ENCODE measurements at regions not wholly inside any gene's neighbourhood (a gene's known extent, or its start where the extent isn't known, plus 50 kb on each side); places are given as distances from the start of the nearest gene placed in this dataset.

DNA sequence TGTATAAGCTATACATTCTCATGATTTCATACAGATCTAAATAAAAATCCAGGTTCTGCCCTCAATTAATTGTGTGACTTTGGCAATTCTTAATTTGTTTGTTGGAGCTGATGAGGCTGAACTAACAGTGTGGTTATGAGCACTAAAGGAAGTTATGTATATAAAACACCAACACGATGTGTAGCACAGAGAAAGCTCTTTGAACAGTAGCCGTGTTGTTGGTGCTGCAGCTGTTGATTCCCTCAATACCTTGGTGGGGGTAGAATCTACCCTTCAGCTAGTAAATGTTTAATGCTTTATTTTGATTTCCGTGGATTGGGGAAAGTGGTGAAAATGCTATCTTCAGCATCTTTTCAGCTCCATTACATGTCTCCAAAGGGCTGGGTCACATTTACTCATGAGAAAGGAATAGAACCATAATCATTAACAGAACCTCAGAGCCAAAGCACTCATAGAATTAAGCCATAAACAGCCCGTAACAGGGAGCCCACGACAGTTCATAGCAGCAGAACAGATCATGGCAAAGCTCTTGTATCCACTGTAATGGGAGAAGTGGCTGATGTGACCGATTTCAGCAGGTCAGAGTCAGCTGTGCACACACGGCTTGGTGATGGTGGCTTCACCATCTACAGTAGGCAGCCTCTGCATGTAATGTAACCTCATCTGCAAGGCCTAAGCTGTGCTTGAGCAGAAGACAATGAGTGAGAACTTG lies 332.7 kb downstream of the DIRAS2 start:
- TF ChIP-seq ZNF274 (IDR thresholded peaks at IDR 0.05; ENCODE audit: low read depth, low read length), result no peak

DNA sequence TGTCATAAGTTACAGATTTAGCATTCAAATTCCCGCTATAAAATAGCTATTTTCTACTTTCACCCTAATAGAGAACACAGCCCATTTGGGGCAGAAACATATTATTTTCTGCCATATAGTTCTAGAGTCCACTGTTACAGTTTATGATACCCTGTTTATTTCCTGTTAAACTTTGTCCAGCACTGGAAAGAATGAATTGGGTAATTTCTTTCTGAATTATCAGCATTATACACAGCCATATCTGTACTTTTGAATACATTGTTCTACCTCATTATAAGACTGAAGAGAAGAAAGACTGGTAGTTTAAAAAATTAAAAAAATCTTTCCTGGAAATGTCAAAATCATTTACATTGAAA lies 332.1 kb downstream of the DIRAS2 start:
- no peak for TF ChIP-seq ZNF274 (IDR thresholded peaks at IDR 0.05; ENCODE audit: low read depth, low read length)
- H3K4me3 ChIP-seq (ENCODE audit: low read length), result no peak overlapping the region

More for the DNA sequence above, 332.7 kb downstream of the DIRAS2 start:
- no peak overlapping the region for H3K4me3 ChIP-seq (ENCODE audit: low read length)

DNA sequence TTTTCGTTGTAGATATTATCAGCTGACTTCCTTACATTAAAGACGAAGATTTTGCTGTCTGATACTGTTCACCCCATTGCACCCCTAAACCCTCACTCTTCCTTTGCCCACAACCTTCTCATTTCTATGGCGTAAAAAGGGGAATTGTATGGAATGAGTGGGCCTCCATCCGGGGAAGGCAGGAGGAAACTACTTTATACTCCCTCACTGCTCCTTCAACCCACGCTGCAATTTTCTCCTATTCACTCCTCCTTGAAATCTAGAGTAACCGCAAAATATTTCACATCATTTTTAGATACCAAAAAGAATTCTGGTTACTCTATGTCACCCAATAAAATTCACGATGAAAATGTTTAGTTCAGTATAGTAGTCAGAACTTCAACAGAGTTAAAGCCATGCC lies 330.8 kb downstream of the DIRAS2 start:
- TF ChIP-seq ZNF274 (IDR thresholded peaks at IDR 0.05; ENCODE audit: low read depth, low read length), result no peak
- H3K4me3 ChIP-seq (ENCODE audit: low read length), result no peak overlapping the region

DNA sequence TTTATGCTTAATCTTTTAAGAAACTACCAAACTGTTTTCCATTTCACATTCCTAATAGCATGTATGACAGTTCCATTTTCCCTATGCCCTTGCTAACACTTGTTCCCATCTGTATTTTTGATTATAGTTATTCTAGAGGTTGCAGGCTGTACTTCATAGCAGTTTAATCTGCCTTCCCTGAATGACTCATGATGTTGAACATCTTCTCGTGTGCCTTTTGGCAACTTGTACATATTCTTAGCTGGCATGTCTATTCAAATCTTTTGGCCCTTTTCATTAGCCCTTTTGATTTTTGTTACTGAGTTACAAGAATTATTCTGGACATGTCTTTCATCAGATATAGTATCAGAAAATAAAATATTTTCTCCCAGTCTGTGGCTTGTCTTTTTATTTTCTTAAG lies 320.3 kb downstream of the DIRAS2 start:
- H3K4me3 ChIP-seq (ENCODE audit: low read length), result no peak overlapping the region
- TF ChIP-seq ZNF274 (IDR thresholded peaks at IDR 0.05; ENCODE audit: low read depth, low read length), result no peak

DNA sequence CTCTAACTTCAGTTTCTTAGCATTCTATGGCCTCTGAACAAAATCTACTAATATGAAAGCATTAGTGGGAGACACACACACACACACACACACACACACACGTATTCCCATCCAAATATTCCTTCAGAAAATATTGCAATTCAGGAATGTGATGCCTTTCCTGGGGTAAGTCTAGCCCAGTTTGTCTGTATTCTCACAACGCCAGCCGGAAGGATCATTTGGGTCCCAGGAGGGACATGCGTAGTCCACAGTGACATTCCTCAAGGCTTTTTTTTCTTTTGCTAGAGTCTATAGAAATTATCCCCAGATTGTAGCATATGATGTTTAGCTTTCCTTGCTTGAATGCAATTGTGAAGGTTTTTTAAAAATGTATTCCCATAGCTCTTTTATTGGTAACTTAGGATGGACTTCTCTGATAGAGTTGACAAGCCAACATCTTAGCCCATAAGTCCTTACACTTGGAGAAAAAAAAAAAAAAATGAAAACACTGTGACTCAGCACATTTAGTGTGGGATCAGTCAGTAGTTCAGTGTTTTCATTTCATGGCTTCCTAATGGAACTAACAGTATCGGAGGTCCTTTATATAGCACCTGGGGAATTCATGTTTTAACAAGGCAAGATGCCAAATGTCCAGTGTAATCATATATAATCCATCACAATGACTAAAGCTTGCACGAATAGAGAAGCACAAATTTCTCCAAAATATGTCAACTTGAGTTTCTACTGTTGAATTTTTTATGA lies 316.5 kb downstream of the DIRAS2 start:
- no peak overlapping the region for H3K4me3 ChIP-seq (ENCODE audit: low read length)
- no peak for TF ChIP-seq ZNF274 (IDR thresholded peaks at IDR 0.05; ENCODE audit: low read depth, low read length)

DNA sequence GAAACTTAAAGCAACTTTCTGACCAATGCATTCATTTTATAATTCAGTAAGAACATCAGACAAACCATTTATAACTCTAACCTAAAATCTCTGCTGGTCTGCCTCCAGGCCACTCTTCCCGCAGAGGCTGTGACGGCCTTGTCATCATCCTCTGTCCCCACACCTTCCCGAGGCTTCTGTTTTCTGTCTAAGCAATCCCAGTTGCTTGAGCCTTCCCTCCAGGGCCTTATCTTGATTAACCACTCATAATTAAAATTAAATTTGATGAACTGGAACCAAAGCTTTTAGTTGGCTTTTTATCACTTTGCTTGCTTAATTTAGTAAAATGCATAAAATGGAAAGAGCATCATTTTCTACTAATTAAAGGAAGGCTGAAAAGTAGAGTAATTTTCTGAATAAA lies 312.4 kb downstream of the DIRAS2 start:
- H3K4me3 ChIP-seq (ENCODE audit: low read length), result no peak overlapping the region
- TF ChIP-seq ZNF274 (IDR thresholded peaks at IDR 0.05; ENCODE audit: low read depth, low read length), result no peak

DNA sequence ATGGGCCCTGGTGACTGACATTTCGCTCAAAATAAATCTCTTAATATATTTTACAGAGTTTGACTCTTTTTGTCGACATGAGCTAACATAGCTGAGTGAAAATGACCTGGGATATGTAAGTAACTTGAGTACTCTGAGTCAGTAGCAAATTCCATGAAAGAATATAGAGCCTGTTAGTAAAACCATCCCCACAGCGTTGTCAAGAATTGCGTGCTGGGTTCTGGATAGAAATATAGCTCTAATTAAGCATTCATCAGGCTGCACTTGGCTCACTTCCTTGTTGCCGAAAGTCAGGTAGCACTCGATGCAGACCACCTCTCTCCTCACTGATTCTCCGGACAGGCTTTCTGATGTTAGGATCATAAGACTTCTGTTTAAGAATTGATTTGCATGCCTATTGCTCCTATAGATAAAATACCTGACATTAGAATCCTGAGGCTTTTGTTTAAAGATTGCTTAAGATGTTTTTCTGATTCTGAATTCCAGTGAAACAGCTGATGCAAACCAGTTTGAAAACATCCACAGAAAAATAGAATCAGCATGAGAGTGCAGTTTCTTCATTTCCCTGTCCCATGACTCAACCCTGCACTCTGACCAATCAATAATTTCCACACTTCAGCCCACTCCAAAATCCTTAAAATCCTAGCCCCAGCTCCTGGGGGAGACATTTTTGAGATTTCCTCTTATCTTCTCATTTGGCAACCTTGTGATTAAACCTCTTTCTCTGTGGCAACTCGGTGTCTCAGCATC lies 310.6 kb downstream of the DIRAS2 start:
- TF ChIP-seq ZNF274 (IDR thresholded peaks at IDR 0.05; ENCODE audit: low read depth, low read length), result no peak
- H3K4me3 ChIP-seq (ENCODE audit: low read length), result no peak overlapping the region

DNA sequence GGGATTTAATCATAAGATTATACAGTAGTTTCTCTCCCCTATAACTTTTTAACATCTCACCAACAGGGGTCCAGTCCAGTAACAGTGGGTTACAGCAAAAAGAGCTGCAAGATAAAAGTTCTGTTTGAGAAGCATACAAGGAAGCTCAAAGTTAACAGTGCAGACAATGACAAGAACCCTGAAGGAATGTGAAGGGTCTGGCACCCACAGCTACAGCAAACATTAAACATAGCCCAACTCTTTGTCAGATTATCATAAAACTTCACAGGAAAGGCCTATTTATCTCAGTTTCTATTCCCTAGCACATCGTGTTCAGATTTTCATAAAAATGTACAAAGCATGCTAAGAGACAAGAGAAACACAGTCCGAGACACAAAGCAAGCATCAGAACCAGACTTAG lies 309.4 kb downstream of the DIRAS2 start:
- H3K4me3 ChIP-seq (ENCODE audit: low read length), result no peak overlapping the region
- no peak for TF ChIP-seq ZNF274 (IDR thresholded peaks at IDR 0.05; ENCODE audit: low read depth, low read length)

DNA sequence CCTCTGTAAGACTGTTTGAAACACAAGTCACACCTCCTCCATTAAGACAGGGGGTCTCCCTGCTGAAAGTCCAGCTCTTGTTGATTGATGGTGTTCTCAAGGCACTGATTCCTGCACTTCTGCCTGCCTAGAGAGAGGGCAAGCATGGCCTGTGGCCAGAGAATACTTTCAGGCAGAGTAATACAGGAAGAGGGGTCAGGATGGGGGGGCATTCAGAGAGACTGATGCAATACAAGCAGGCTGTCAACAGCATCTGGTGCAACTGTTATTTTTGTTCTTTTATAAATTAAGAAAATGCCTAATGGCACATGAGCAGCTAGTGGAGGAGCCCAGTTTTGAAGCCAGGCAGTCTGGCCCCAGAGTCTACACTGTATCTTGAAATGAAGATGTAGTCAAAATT lies 302.2 kb downstream of the DIRAS2 start:
- no peak overlapping the region for H3K4me3 ChIP-seq (ENCODE audit: low read length)
- no peak for TF ChIP-seq ZNF274 (IDR thresholded peaks at IDR 0.05; ENCODE audit: low read depth, low read length)

DNA sequence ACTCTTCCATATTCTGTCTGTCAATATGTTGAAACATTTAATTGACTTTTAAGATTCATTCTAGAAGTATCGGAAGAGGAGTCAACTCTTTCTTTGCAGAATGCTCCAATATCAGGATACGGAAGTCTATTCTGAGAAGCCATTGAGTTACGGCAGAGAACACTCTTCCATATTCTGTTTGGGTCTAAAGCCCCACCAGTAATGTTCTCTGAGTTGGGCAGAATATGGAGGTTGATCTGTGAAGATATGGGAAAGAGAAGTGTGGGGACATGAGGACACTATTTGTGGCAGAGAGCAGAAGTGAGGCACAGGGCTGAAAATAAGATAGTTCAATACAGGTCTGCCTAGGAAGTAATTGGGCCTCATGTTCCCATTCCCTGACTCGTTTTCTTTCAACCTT lies 300.0 kb downstream of the DIRAS2 start:
- TF ChIP-seq ZNF274 (IDR thresholded peaks at IDR 0.05; ENCODE audit: low read depth, low read length), result no peak
- H3K4me3 ChIP-seq (ENCODE audit: low read length), result no peak overlapping the region

DNA sequence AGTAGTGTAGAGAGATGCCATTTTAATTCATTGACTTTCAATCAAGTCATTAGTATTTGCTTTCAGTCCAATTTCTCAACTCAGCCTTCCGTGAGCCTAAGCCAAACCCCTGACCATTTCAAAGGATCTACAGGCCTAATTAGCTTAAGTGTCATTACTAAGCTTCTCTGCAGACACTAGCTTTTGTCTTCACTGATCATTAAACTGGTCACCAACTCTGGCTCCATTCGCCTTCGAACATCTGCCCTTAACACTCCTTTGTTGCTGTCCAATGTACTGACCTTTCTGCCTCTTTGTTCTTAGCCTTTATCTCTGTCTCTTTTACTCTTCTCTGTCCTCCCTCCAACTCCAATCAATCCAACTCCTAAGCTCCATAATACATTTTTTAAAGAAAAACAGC lies 299.3 kb downstream of the DIRAS2 start:
- TF ChIP-seq ZNF274 (IDR thresholded peaks at IDR 0.05; ENCODE audit: low read depth, low read length), result no peak
- no peak overlapping the region for H3K4me3 ChIP-seq (ENCODE audit: low read length)

DNA sequence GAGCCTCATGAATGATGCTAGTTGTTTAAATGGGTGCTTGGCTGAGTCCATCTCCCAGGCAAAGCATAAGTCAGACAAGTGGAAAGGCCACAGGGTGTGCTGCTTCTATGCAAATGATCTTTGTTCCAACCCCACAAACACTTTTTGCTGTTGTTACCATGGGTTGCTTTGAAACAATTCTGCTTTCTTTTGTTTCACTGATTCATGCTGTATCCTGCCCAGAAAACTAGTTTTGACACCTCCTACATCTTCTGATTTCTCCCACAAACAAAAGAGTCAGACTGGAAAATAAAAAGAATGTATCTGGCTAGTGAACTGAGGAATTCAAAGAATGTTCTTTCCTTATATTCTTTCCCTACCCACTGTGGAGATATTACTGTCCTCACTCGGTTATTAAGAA lies 298.6 kb downstream of the DIRAS2 start:
- no peak for TF ChIP-seq ZNF274 (IDR thresholded peaks at IDR 0.05; ENCODE audit: low read depth, low read length)

DNA sequence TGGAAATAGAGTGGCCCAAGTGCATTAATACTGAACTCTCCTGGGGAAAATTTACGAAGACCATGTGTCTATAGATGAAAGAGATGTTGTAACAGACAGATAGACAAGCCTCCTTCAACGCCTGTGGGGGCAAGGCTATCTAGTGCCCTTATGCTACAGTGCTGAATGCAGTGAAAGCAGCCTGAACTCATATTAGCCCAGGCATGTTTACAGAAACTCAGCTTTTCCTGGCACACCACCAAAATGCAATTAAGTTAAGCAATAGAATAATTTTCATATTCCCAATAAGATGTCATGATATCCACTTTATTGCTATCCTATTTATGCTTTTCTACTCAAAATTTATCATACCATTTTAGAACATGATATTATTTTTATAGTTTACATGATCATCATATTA lies 277.0 kb downstream of the DIRAS2 start:
- TF ChIP-seq ZNF274 (IDR thresholded peaks at IDR 0.05; ENCODE audit: low read depth, low read length), result no peak
- no peak overlapping the region for H3K4me3 ChIP-seq (ENCODE audit: low read length)

More for the DNA sequence above, 298.6 kb downstream of the DIRAS2 start:
- H3K4me3 ChIP-seq (ENCODE audit: low read length), result no peak overlapping the region

DNA sequence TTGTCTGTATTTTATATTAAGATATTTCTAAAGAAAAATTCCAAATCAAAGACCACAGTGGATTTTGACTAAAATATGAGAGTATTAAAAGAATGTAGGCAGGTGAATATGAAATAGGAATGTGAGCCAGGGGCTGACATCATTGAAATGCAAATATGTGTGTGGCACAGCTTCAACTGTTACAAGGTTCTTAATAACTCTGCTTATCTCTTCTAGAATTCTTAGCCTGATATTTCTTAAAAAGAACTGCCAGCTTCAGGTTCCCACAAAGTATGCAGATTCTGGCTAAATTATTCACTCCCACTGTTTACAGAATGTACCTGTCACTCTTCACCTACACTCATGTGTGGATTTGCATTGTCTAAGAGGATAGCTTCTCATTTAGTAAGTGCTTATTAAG lies 274.4 kb downstream of the DIRAS2 start:
- TF ChIP-seq ZNF274 (IDR thresholded peaks at IDR 0.05; ENCODE audit: low read depth, low read length), result no peak
- no peak overlapping the region for H3K4me3 ChIP-seq (ENCODE audit: low read length)

DNA sequence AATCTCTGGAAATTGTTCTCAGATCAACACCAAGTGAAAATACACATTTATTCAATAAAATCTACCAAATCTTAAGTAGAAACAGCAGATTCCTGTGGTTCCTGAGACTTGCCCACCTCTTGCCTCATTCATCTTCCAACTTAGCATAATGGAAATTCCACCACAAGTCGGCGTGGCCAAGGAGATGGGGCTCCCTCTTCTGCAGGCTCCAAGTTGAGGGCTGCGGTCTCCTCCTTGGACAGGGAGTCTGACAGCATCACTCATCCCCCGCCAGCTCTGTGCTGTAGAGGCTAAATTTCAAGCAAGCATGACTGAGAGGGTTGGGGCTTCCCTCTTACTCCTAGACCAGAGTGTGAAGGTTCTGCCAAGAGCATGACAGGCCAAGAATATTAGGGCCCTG lies 273.7 kb downstream of the DIRAS2 start:
- TF ChIP-seq ZNF274 (IDR thresholded peaks at IDR 0.05; ENCODE audit: low read depth, low read length), result no peak
- H3K4me3 ChIP-seq (ENCODE audit: low read length), result no peak overlapping the region

Data from GM08714 (cell line).